Panc1 (cell line): ENCODE measurements at regions not wholly inside any gene's neighbourhood (a gene's known extent, or its start where the extent isn't known, plus 50 kb on each side); places are given as distances from the start of the nearest gene placed in this dataset.

Experiments used
- POLR2AphosphoS5 ChIP-seq: IDR thresholded peaks from 2 replicates; pipeline ENCODE4 v1.6.1; 2012; ENCODE audit warnings: mild to moderate bottlenecking, low read depth, low read length, moderate library complexity
- TCF7L2 ChIP-seq: IDR thresholded peaks from 2 replicates; pipeline ENCODE4 v1.6.1; 2011; ENCODE audit warnings: mild to moderate bottlenecking, low read depth, low read length, inconsistent platforms
- TF ChIP-seq, protein P1 (sequence below): fragments of 450-650 bp; IDR thresholded peaks from 2 replicates; pipeline ENCODE4 v1.5.1; 2017; ENCODE audit warnings: mild to moderate bottlenecking
- TF ChIP-seq, protein P2 (sequence below), 2 experiments: IDR thresholded peaks; 2 replicates each; pipeline ENCODE4 v1.6.1; 2011 to 2012; ENCODE audit warnings: low read depth in 2 of 2, control low read depth in 1 of 2, low read length in 1 of 2, mild to moderate bottlenecking in 1 of 2, moderate library complexity in 1 of 2; ENCODE audit not compliant: insufficient read depth in 1 of 2

- no peak for TF ChIP-seq TCF7L2
- TF ChIP-seq, protein P1, sequence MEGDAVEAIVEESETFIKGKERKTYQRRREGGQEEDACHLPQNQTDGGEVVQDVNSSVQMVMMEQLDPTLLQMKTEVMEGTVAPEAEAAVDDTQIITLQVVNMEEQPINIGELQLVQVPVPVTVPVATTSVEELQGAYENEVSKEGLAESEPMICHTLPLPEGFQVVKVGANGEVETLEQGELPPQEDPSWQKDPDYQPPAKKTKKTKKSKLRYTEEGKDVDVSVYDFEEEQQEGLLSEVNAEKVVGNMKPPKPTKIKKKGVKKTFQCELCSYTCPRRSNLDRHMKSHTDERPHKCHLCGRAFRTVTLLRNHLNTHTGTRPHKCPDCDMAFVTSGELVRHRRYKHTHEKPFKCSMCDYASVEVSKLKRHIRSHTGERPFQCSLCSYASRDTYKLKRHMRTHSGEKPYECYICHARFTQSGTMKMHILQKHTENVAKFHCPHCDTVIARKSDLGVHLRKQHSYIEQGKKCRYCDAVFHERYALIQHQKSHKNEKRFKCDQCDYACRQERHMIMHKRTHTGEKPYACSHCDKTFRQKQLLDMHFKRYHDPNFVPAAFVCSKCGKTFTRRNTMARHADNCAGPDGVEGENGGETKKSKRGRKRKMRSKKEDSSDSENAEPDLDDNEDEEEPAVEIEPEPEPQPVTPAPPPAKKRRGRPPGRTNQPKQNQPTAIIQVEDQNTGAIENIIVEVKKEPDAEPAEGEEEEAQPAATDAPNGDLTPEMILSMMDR, result no peak
- TF ChIP-seq POLR2AphosphoS5, result no peak
- TF ChIP-seq, protein P2, sequence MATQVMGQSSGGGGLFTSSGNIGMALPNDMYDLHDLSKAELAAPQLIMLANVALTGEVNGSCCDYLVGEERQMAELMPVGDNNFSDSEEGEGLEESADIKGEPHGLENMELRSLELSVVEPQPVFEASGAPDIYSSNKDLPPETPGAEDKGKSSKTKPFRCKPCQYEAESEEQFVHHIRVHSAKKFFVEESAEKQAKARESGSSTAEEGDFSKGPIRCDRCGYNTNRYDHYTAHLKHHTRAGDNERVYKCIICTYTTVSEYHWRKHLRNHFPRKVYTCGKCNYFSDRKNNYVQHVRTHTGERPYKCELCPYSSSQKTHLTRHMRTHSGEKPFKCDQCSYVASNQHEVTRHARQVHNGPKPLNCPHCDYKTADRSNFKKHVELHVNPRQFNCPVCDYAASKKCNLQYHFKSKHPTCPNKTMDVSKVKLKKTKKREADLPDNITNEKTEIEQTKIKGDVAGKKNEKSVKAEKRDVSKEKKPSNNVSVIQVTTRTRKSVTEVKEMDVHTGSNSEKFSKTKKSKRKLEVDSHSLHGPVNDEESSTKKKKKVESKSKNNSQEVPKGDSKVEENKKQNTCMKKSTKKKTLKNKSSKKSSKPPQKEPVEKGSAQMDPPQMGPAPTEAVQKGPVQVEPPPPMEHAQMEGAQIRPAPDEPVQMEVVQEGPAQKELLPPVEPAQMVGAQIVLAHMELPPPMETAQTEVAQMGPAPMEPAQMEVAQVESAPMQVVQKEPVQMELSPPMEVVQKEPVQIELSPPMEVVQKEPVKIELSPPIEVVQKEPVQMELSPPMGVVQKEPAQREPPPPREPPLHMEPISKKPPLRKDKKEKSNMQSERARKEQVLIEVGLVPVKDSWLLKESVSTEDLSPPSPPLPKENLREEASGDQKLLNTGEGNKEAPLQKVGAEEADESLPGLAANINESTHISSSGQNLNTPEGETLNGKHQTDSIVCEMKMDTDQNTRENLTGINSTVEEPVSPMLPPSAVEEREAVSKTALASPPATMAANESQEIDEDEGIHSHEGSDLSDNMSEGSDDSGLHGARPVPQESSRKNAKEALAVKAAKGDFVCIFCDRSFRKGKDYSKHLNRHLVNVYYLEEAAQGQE (IDR thresholded peaks at IDR 0.05; ENCODE audit: insufficient read depth in 1 of 2, low read depth in 2 of 2, low read length in 1 of 2), result no peak
Measured at GRCh38 chr14:64646103-64646502, 58.1 kb upstream of the PLEKHG3 start.
